ENCODE measurements at regions not wholly inside any gene's neighbourhood (a gene's known extent, or its start where the extent isn't known, plus 50 kb on each side); places are given as distances from the start of the nearest gene placed in this dataset.
"Not testable (repeated sequence)": the region's sequence is repeated elsewhere in the genome, so short reads cannot be mapped to it uniquely, and the experiment has no call there.

DNA sequence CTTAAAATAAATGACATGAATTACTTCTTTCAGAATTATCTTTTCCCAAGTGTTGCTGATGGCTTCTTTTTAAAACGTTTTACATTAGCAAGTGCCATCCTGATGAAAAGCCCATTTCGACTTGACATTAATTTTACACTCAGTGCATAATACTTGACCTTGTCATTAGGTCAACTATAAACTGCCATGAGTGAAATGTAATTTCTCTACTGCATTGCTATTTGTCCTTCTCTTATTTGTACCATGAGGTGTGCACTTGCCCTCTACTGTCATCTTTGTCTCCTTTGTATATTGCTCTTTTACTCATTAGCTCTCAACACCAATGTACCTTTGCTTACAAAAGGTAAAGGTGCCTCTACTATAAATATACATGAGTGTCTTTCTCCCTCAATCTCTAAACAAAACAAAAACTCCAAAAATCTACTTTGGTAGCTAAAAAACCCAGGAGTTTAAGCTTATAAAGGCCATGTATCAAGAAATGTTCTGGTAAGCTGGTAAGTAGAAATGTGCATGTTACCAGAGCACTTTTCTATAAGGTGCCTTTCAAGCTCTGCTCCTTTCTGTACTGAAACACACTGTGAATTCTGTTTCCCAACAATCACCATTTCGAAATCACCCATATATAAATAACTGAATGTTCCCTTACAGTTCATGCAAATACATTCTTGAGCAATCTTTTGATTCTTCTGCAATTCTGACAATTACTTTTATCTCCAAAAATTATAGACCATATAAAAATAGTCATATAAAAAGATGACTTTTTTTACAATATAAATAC, 351.4 kb downstream of the SLITRK5 start:
- Mint-ChIP-seq H3K4me1 (no peaks in the 10 kb centered on the region), H3K27me3 (ENCODE audit: low read depth, poor library complexity) (no peaks in the 10 kb centered on the region), H3K27ac (no peak overlapping the region), H3K9me3 (peaks cover 7% of the 10 kb centered on the region), H3K36me3 (ENCODE audit: low read depth) (no peaks in the 10 kb centered on the region), H3K4me3 (no peak overlapping the region)
- TF ChIP-seq, protein P1, sequence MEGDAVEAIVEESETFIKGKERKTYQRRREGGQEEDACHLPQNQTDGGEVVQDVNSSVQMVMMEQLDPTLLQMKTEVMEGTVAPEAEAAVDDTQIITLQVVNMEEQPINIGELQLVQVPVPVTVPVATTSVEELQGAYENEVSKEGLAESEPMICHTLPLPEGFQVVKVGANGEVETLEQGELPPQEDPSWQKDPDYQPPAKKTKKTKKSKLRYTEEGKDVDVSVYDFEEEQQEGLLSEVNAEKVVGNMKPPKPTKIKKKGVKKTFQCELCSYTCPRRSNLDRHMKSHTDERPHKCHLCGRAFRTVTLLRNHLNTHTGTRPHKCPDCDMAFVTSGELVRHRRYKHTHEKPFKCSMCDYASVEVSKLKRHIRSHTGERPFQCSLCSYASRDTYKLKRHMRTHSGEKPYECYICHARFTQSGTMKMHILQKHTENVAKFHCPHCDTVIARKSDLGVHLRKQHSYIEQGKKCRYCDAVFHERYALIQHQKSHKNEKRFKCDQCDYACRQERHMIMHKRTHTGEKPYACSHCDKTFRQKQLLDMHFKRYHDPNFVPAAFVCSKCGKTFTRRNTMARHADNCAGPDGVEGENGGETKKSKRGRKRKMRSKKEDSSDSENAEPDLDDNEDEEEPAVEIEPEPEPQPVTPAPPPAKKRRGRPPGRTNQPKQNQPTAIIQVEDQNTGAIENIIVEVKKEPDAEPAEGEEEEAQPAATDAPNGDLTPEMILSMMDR (IDR thresholded peaks at IDR 0.05) = no peak
- DNase-seq = no peak

DNA sequence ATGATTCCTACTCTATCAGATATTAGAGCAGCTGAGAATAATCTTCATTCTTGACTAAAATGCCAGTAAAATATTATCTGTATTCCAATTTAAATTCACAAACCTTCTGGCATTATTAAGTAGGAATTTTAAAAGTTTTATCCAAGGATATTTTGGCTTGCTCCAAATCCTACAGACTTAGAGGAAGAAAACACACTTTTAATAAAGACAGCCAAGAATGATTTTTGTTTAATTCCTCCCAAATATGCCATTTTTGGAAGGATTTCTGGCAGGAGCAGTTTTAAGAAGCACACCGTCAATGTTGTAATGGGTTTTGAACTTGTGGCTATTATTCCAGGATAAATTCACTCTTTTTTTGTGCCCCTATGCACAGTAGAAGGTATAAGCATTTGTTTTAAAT, 355.1 kb downstream of the SLITRK5 start:
- no peaks in the 10 kb centered on the region for H3K27me3 Mint-ChIP-seq (ENCODE audit: low read depth, poor library complexity)
- no peaks in the 10 kb centered on the region for H3K36me3 Mint-ChIP-seq (ENCODE audit: low read depth)
- no peak for DNase-seq
- TF ChIP-seq, protein P1 (IDR thresholded peaks at IDR 0.05) = no peak
- no peak overlapping the region for H3K27ac Mint-ChIP-seq
- no peaks in the 10 kb centered on the region for H3K4me1 Mint-ChIP-seq
- no peak overlapping the region for H3K4me3 Mint-ChIP-seq
- H3K9me3 Mint-ChIP-seq = no peaks in the 10 kb centered on the region

DNA sequence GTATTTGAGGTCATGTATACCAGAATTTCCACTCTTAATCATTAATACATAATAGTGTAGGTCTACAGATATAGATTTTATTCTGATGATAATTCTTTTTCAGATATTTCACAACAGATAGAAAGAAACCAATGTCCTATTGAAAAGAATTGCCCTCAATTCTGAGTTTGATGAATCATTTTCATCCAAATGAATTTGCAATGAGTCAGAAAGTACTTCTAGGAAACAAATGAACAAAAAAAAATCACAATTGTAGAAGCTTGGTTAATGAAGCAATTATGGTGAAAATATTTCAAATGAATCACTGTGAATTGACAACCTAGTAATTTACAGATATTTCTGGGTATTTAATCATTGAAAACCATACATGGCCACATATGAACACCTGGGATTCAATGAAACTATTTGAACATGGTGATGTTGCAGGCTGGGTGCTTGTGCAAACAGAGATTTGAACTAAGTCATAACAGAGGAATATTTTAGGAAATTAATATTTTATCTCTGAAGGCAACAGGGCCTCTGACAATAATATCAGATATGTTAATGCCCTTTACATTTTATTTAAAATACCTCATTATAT, 360.9 kb downstream of the SLITRK5 start:
- no peaks in the 10 kb centered on the region for H3K4me1 Mint-ChIP-seq
- no peaks in the 10 kb centered on the region for H3K9me3 Mint-ChIP-seq
- no peaks in the 10 kb centered on the region for H3K27me3 Mint-ChIP-seq (ENCODE audit: low read depth, poor library complexity)
- no peaks in the 10 kb centered on the region for H3K36me3 Mint-ChIP-seq (ENCODE audit: low read depth)
- TF ChIP-seq, protein P1 (IDR thresholded peaks at IDR 0.05) = no peak
- DNase-seq = no peak
- H3K4me3 Mint-ChIP-seq = no peak overlapping the region
- no peak overlapping the region for H3K27ac Mint-ChIP-seq

DNA sequence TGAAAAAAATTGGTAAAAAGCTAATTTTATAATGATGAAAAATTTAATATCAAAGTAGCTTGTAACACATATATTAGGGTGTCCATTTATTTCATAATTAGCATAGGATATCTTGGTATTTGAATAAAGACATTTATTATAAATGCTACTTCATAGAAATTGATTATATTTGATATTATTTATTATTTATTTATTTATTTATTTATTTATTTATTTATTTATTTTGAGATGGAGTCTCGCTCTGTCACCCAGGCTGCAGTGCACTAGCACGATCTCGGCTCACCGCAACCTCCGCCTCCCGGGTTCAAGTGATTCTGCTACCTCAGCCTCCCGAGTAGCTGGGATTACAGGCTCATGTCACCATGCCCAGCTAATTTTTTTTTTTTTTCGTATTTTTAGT, 365.0 kb downstream of the SLITRK5 start:
- DNase-seq; H3K27ac Mint-ChIP-seq; H3K36me3 Mint-ChIP-seq (ENCODE audit: low read depth); H3K27me3 Mint-ChIP-seq (ENCODE audit: low read depth, poor library complexity); H3K9me3 Mint-ChIP-seq; H3K4me3 Mint-ChIP-seq; H3K4me1 Mint-ChIP-seq: not testable (repeated sequence)

DNA sequence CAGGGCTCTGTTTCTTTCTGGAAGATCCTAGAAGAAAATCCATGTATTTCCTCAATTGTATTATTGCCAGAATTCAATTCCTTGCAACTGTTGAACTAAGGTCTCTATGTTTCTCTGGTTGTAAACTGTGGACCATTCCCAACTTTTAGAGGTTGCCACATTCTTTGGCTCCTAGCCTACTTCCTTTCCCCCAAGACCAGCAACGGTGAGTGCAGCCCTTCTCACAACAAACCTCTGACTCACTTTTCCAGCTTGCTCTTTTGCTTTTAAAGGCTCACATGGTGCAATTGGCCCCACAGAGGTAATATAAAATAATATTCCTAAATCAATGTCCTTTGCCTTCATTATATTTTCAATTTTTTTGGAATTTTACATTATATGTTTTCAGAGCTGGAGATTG, 371.3 kb downstream of the SLITRK5 start:
- TF ChIP-seq, protein P1 (IDR thresholded peaks at IDR 0.05) = no peak
- Mint-ChIP-seq H3K36me3 (ENCODE audit: low read depth) (no peaks in the 10 kb centered on the region), H3K9me3 (no peaks in the 10 kb centered on the region), H3K27ac (no peak overlapping the region), H3K27me3 (ENCODE audit: low read depth, poor library complexity) (no peaks in the 10 kb centered on the region), H3K4me3 (no peak overlapping the region), H3K4me1 (no peaks in the 10 kb centered on the region)
- no peak for DNase-seq

DNA sequence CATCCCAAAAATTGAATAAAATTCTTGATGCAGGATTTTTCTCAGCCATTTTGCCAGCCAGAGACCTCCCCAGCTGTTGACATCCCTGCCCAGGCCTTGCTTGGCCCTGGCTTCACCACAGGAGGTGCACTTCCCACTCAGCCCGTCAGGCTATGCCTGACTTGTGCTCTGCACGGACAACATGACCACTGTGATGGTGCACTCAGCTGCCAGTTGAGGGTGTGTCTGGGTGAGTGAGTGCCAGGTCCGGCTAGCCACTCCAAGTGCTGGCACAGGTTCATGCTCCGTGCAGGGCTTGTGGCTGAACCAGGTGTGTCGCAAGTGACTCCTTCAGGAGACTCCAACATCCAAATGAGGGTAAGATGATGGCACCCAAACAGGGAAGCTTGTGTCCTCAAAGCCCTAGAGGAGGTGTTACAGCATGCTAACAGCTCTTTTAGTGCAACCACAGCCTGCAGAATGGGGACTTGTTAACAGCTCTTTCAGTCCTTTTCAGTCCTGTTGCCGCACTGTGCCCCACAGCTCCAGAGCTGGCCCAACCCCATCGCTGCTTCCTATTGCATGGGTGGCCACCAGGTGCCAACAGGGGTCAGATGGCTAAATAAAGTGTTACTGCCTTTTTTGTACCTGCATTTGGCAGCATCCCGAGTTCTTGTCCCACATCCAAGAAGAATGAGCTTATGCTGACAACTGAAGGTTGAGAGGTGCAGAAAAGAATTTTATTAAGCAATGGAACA, 380.7 kb downstream of the SLITRK5 start:
- no peak overlapping the region for H3K4me3 Mint-ChIP-seq
- H3K27me3 Mint-ChIP-seq (ENCODE audit: low read depth, poor library complexity) = no peaks in the 10 kb centered on the region
- no peak for DNase-seq
- H3K4me1 Mint-ChIP-seq = no peaks in the 10 kb centered on the region
- TF ChIP-seq, protein P1 (IDR thresholded peaks at IDR 0.05) = no peak
- no peaks in the 10 kb centered on the region for H3K36me3 Mint-ChIP-seq (ENCODE audit: low read depth)
- no peak overlapping the region for H3K27ac Mint-ChIP-seq
- H3K9me3 Mint-ChIP-seq = peaks cover 4% of the 10 kb centered on the region
